GM18868 (cell line): ENCODE measurements at regions not wholly inside any gene's neighbourhood (a gene's known extent, or its start where the extent isn't known, plus 50 kb on each side); places are given as distances from the start of the nearest gene placed in this dataset.

Source experiments
- ATAC-seq: cut with Tn5 transposase; IDR thresholded peaks from one replicate; pipeline ENCODE4 v1.9.1; 2021; ENCODE audit warnings: mild to moderate bottlenecking, moderate library complexity; ENCODE audit not compliant: unreplicated experiment

GRCh38 chr1:30638811-30639210 lies 84.6 kb downstream of the MATN1 start:
- ATAC-seq, result no peak

GRCh38 chr1:30638086-30638485 lies 85.3 kb downstream of the MATN1 start:
- ATAC-seq, result no peak

DNA sequence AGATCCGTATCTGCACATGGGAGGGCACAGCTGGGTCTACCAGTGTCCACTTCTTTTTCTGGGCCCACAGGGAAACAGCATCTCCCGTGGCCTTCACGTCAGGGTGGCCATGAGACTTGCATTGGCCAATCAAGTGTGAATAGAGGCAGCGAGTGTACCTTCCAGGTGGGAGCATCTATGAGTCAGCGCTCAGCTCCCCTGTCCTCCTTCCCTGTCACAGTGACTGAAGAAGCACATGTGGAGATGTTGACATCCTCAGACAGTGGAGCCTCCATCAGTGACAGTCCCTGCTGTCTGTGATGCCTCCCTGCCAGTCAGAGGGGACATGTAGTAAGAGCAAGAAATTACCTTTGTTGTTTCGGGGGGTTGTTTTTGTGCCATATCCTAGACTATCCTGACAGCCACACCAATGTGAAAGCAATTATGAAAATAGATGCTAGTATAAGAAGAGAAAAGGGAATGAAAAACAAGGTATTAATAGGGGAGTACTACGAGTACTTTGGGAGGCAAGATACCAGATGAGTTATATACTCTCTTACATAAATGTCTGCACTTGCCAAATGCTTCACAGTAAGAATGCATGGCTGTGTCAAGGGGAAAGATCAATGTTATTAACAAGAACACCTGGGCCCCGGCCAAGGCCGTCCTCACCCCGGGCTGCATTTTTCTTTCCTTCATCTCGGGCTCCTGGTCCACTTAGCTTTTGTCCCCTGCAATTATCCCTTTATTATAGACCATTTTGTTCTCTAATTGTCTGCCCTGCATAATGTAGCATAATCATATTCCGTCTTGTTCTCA lies 86.0 kb downstream of the MATN1 start:
- no peak for ATAC-seq

DNA sequence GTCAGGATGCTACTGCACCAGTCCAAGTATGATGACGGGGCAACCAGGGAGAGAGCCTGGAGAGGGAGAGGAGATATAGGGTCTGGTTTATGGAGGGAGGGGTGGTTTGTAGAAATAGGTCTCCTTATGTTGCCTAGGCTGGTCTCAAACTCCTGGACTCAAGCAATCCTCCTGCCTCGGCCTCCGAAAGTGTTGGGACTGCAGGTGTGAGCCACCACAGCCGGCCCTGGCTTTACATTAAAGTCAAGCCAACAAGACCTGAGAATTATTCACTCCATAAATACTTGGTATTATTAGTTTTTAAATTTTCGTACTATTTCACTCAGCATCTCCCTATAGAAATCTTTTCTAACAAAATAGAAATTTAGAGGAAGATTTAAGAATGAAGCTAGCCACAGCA lies 86.8 kb downstream of the MATN1 start:
- no peak for ATAC-seq

- no peak for ATAC-seq
Measured at GRCh38 chr1:30635391-30635975, 87.9 kb downstream of the MATN1 start.

- ATAC-seq, result no peak
Measured at GRCh38 chr1:30634507-30634906, 88.9 kb downstream of the MATN1 start.

DNA sequence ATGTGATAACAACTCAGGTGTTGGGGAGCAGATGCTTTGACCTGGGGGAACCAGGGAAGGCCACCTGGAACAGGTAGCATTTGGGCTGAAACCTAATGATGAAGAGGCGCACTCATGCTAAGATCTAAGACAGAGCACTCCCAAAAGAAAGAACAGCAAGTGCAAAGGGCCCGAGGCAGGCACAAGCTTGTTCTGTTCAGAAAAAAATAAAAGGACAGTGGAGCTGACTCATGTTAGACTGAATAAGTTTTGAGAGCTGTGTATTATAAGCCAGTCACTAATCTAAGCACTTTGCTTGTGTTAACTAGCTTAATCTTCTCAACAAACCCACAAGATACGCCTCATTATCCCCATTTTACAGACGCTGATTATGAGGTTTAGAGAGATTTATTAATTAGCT lies 90.1 kb downstream of the MATN1 start:
- no peak for ATAC-seq

DNA sequence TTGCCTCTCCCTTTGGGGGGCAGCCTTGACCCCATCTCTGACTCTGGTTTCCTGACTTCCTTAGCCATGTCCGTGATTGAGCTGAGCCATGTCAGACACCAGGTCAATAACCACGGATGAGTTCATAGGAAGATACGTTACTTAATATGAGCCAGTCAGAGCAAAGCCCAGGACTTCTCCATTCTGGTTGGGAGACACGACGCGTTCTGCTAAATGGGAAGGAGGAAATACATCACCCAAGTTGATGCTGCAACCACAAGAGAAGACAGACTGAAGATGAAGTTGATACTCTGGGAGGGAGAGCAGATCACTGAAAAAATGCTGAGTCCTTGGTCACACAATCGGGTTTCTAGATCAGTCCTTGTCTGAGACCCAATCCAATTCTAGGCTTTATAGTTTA lies 90.9 kb downstream of the MATN1 start:
- no peak for ATAC-seq

DNA sequence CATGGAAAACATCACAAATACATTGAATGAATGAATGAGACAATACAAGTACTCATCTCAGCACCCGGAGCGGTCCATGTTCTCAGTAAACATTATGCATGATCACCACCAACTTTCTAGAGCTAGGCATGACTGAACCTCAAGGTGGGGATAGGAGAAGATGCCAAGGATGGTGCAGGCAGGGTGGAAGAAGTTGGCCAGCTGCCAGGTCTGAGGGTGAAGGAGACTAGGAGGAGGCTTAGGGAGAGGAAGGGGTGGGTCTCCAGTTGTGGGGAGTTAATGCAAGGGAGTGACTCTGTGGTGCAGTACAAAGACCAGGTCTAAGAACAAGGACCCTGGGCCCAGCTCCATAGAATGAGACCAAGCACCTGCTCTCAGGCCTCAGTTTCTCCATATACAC lies 91.7 kb downstream of the MATN1 start:
- ATAC-seq, result no peak

- ATAC-seq, result no peak
Measured at GRCh38 chr1:30629501-30629900, 93.9 kb downstream of the MATN1 start.

- no peak for ATAC-seq
Measured at GRCh38 chr1:30627994-30628393, 95.4 kb downstream of the MATN1 start.

DNA sequence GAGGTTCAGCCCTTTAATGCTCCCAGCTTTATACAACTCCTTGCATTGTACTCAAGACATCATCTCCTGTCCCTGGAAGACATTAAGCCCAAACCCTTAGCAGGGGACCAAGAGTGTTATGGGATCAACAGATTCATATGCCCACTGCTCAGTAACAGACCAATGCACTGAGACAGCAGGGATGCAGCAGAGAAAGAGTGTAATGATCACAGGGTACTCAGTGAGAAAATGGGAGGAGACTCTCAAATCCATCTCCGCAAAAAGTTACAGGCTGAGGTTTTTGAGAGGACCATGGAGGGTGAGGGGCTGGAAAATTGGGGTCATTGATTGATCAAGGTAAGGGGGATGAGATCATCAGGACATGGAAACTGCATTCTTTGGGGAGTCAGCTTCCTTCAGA lies 96.2 kb downstream of the MATN1 start:
- ATAC-seq, result no peak

GRCh38 chr1:30623431-30623830 lies 100.0 kb downstream of the MATN1 start:
- no peak for ATAC-seq

- ATAC-seq, result no peak
Measured at GRCh38 chr1:30619619-30620018, 103.8 kb downstream of the MATN1 start.

DNA sequence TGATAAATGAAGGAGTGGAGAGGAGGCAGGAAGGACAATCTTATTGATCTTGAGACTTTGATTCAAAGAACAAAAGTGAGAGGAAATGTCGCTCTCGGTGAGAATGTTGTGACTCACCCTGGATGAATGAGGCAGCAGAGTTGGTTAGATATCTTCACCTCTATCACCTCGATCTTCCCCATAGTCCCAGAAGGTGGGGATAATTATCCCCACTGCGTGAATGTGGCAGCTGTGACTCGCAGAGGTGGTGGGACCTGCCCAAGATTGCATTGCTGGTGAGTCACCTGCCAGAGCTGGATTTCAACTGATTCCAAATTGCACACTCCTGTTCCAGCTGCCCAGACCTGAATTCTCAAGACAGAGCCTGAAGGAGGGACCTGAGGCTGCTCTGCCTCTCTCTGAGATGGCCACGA lies 105.0 kb downstream of the MATN1 start:
- no peak for ATAC-seq

GRCh38 chr1:30616759-30617158 lies 106.6 kb downstream of the MATN1 start:
- no peak for ATAC-seq

GRCh38 chr1:30615816-30616590 lies 107.4 kb downstream of the MATN1 start:
- no peak for ATAC-seq

DNA sequence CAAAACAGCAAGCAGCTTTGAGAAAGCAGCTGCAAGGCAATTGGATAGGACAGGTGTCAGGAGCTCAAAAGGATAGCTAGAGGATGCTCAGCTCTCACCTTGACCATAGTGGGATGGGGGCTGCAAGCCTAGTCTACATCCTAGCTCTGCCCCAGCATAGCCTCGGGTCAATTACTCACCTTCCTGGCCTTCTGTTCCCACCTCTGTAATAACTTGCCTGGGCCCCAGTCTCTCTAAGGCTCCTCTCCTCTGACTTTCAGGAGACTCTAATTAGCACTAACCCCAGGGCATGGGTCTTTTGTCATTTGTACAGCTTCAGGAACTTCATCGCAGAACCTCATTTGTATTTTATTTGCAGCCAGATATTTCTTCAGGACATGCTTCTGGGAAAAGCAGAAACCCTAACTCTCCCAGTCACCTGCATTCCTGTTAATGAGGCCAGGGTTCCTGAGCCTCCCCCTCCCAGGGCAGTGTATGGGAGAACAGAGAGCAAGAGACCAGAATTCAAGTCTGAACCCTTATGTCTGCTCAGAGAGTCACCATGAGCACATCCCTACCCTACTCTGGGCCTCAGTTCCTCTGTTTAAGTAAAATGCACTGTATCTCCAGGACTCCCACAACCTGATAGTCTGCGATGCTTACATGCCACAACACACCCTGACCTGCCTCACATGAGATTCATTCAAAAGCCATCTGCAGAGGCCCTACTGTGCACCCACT lies 108.1 kb downstream of the MATN1 start:
- ATAC-seq, result no peak

DNA sequence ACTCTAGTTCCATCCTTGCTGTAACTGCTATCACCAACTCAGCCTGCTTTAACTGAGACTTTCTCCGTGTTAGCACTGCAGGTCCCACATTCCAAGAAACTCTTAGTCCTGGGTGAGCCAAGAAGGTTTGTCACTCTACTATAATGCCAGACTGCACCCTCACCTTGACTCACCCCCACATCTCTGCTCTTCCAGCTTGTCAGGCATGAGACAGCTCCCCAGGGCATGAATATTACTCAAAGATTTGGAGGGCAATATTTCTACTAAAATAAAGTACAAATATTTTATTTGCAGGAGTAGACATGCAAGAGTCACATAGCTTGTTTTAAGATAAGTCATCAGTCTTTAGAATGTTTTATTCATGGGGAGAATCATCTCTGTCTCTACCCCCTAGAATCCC lies 110.2 kb downstream of the MATN1 start:
- ATAC-seq, result no peak

- no peak for ATAC-seq
Measured at GRCh38 chr1:30612536-30613065, 110.8 kb downstream of the MATN1 start.

DNA sequence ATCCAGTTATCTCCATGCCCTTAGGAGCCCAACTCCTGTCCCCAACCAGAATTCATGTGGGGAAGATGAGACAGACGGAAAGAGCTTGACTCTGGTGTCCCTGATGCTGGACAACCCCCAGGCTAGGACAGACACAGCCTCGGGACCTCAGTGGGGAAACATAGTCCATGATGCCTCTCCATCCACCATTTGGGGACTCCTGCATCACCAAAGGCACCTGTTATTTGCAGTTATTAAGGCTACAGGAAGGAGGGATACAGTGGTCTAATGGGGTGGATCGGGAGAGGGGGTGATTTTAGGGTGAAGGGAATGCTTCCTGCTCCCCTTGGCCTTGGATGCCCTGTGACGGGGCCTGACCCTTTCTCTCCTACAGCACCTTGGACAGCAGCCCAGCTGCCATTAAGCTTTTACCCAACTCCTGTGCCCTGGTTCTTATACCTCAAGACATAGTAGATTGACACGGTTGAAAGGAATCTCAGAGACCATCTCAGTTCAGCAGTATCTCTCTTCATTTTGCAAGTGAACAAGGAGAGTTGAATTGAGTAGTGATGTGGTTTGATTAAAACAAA lies 111.6 kb downstream of the MATN1 start:
- ATAC-seq, result no peak
